GM18909 (cell line): ENCODE measurements at regions not wholly inside any gene's neighbourhood (a gene's known extent, or its start where the extent isn't known, plus 50 kb on each side); places are given as distances from the start of the nearest gene placed in this dataset.
A peak's percentile ranks its signal among the peaks of the same experiment; 100 is the strongest.

Source experiments
- ATAC-seq: cut with Tn5 transposase; IDR thresholded peaks from one replicate; pipeline ENCODE4 v1.9.1; 2021; ENCODE audit warnings: mild to moderate bottlenecking; ENCODE audit not compliant: unreplicated experiment, poor library complexity

DNA sequence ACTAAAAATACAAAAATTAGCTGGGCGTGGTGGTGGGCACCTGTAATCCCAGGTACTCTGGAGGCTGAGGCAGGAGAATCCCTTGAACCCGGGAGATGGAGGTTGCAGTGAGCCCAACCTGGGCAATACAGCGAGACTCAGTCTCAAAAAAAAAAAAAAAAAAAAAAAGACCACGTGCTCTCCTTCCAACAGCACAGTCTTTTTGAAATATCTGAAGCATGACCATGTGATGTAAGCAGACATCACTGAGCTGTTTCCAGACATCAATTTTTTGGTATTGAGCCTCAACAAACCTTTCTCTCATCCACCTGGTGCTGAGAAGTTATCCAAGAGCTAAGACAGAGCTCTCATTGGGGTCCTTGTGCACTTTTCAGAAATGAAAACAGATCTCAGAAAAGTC lies 249.2 kb downstream of the FOXA2 start:
- no peak for ATAC-seq

DNA sequence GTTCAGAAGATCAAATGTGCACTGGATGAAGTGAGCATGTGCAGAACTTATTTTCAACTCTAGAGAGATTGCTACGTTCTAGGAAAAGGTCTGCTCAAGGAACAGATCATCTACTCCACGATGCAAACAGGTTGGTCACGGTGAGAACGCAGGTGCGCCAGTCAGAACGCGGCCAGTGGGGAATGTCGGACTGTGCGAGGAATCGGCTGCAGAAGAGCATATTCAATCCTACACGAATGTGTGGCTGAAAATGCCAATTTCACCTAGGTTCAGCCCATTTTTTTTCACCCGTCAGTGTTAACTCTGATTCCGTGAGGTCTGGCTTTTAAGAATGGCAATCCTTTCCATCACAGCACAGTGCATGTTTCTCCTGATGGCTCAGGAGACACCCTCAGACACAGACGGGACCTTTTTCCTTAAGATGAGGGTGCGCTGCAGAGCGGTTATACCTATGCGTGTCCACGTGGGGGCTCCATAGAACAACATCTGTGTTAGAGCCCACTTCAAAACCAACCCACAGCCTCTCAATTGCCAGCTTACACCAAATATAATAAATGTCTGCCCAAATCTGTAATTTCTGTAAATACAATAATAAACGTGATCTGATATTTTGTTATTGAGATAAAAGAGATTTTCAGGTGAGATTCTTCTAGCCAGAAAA lies 250.4 kb downstream of the FOXA2 start:
- ATAC-seq: peak; percentile 79

DNA sequence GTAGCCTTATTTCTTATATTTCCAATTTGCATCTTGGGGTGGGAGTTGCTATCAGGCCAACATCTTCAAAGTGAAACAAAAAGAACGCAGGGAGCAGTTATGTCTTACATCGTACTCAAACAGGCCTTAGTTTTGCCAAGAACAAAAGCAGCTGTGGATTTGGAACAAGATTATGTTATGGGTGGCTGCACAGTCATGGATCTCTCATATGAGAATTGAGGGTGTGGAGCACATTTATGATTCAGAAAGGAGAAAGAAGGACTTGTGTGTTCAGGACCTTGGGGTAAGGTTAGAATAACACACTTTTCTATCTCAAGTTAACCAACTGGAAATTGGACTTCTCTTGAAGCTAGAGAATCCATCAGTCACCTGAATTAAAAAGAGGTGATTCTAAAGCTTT lies 259.9 kb downstream of the FOXA2 start:
- no peak for ATAC-seq

DNA sequence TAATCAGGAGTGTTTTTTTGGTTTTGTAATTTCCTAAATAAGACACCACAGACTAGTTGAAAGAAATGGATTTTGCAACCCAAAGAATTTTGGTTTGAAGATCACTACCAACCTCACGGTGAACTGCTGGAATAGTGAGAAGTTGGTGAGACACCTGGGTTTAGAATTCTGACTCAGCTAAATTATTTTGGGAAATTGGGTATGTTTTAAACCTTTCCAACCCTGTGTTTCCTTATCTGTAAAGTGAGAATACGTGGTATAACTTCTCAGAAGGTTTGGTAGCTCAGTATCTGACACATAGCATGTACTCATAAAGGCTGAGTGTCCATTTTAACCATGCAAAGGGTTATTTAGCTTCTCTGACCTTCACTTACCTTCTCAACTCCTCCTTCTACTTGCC lies 261.9 kb downstream of the FOXA2 start:
- no peak for ATAC-seq

DNA sequence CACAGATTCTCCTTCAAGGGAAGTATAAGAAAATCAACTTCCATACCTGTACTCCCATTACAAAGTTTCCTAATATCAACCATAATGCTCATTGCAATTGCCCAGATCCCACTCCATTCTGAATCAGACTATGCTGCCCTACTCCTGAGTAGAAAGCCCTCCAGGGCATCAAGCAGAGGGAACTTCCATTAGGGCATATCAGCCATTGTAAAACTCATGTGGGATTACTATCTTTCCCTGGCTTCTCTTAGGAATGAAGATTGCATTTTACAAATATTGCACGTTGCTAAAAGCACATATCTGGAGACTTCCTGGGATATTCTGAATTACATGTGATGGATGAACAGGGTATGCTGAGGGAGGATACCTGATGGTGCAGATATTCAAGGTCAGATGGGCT lies 263.2 kb downstream of the FOXA2 start:
- ATAC-seq: no peak

DNA sequence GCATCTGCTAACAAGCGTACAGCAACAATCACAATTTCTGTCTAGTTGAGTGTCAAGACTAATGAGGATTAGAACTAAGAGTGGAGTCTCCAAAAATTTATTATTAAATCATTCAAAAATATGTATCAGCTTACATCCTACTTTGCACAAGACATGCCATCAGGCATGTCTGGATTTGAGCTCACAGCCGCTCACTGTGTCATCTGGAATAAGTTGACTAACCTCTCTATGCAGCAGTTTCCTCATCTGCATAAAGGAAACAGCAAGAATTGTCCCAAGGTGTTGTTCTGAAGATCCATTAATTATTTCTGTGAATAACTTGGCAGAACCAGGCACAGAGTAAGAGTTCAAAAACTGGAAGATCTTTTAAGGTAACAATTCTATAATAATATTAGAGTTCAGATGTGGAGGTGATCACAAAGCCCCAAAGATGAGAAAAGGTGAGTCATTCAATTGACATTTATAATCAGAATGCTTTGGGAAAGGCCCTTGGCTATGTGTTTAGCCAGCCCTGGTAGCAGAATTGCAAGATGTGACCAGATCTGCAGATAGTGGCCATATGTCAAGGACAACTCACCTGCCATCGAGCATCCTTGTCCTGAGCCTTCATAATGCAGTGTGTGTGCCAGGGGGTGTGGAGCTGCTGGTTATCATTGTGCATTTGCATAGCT lies 264.0 kb downstream of the FOXA2 start:
- ATAC-seq: no peak

DNA sequence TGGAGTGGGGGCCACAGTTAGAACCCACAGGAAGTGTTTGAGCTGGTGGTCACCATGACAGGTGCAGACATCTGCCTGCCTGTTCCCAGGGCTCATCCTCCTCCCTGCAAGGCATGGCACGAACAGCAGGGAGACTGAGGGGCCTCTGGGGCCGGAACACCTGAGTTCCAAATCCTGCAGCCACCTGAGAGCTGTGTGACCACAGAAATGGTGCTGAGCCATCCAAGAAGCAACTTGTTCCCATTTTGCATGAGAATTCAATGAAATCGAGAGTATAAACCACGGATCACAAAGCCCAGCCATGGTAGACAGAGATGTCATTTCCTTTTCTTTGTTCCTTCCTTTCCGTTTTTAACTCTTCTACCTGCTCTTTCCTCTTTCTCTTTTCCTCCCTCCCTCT lies 268.6 kb downstream of the FOXA2 start:
- no peak for ATAC-seq

DNA sequence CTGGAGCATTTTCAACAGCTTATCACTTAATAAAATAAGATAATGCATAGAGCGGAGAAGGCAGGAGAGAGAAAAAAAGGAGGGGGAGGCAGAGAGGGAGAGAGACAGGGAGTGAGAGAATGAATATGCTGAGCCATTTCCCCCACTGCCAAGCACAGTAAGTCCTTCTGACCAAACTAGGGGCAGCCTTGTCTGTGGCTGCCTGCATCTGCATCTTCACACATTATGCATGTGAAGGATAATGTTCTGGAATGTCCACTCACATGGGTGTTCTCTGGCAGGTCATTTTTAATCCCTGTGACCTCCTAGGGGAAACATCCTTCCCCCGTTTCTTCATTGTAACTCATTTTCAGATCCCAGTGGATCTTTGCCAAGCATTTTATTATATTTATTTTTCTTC lies 269.3 kb downstream of the FOXA2 start:
- ATAC-seq: no peak

DNA sequence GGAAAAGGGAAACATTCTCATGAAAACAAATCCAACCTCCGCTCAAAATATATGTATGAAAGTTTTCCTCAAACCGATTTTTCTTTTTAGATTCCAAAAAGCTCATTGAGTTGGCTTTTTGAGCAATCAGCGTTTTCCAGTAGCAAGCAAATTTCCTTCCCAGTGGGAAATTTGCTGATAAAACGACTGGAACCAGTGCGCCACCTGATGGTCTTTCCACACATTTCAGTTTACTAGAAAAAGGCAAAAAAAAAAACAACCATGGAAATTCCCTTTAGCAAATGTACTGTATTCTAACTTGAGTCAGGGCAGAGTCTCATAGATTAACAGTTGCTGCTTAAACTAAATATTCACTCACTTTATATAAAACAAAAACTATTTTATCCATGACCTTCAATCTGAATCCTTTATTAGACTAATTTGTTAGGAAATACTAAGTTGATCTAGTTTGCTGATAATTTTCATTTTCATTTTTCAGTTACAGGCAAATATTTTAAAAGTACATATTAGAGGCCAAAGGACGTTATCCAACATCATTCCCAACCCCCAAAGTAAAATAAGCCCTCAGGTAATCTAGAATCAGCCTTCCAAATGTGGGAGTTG lies 271.5 kb downstream of the FOXA2 start:
- ATAC-seq: no peak

DNA sequence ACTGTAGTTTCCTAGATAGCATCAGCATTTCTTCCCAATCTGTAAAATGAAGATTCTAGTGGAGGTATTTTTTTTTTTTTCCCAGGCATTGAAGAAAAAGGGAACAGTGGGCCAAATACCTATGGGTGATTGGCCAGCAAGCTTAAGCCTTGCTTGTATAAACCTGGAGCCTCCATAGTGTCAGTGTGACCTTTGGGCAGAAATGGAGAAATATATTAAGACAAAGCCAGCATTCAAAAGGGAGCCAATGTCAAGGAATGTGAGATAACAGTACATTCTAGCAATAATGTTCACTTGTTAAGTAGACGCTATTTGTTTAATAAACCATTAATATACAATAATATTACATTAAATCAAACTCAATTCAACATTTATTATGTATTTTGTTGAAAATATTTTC lies 275.4 kb downstream of the FOXA2 start:
- no peak for ATAC-seq

DNA sequence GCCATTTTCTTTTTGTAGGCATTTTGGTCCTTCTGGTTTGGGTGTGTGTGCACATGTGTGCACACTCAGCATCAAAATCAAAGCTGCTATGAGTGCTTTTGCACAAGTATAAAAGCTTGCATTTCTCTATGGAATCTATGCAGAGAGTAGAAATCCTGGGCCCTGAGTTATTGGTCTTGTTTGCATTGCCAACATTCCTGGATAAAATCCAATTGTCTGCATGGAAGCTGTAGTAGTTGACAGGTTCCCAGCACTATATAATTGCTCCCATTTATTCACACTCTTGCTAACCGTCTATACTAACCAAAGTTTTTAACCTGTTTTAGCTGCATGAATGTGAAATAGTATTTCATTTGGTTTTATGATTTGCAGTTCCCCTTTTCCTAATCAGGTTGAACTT lies 277.0 kb downstream of the FOXA2 start:
- no peak for ATAC-seq

DNA sequence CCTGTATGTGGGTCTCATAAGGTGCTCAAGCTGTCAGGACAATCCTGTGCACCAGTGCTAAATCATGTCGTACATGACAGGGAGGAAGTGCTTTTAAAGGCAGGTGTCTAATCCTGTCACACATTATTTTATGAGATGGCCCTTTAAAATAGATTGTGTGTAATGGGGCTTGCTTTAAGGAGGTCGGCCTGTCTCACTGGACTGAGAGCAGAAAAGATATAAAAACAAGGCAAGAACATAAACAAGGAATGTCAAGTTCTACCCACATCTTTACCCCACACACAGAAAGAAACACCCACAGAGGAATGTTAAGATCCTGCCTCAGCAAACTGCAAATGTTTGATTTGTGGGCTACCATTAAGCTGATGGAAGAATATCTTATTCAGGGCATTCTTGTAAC lies 279.0 kb downstream of the FOXA2 start:
- no peak for ATAC-seq

DNA sequence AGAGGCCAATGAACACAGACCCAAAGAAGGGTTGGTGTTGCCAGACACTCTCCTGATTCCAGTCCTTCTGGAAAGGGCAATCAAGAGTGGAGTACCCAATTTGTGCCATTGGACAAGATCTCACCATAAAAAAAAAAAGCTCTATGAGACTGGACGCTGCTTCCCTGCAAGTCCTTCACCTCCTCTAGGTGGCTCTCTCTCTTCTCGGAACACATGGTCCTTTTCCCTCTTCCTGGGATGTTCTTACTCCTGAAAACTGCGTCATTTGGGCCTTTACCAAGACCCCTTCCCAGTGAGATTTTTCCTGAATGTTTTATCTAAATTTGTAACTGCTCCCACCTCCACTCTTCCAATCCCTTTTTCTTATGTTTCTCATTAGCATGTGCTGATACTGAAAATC lies 280.8 kb downstream of the FOXA2 start:
- no peak for ATAC-seq

DNA sequence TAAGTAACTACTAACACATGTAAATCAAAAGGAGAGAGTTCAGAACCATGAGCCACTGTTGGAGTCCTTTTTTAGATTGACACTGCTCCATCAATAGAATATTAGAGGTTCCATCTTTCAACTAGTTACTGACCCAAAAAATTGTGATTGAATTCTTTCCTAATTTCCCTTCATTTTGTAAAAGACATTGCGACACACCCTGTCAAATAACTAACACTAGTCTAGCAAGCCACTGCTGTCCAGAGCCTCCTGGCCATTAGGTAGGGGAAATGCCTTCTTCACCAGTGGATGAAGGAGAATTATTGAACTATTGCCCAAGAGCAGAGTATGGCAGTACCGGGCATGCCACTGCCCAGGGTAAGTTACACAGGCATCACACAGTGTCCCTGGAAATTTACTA lies 282.3 kb downstream of the FOXA2 start:
- ATAC-seq: no peak

DNA sequence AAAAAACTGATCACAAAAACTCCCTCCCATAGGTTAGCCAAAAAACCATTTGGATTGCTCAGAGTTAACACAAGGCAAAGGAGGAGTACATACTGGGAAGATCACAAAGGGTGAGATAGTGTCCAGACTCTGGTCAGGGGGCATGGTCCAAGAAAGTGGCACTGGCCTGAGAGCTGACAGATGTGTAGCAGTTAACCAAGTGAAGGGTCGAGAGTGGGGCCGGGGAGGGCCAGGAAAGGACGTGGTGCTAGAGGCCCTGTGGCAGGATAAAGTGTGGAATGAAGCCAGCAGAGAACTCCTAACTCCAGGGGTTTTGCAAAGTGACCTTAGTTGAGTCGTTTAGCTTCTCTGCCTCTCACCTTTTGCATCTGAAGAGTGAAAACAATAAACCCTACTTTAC lies 290.5 kb downstream of the FOXA2 start:
- no peak for ATAC-seq

DNA sequence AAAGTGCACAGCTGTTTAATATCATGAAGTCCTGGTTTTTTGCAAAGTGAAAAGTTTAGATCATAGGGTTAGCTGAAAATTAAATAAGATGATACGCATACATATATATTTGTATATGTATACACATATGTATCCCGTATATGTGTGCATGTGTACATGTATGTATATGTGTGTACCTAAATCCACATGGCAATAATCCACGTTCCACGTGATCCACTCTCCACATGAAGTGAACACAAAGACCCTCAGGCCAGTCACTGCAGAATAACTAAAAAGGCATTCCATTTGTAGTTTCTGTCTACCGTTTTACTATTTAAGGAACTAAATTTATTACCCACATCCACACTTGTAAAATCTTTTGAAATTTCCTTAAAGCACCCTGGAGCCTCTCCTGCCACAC lies 294.9 kb downstream of the FOXA2 start:
- no peak for ATAC-seq

DNA sequence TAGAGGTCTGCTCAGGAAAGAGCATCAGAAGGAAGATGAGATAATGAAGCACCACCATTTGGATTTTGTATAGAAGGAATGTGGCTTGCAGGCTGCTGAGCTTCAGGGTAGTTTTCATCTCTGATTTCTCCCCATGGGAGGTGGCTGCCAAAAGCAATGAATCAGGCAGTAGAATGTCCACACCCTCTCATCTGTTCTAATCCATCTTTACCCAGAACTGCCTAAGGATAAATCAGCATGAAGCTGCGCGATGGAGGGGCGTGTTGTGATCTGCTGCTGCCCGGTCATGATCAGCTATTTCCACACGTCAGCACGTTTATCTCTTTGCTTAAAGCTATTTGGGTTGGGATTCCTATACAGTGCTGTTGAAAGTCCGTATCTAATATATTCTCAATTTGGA lies 295.4 kb downstream of the FOXA2 start:
- no peak for ATAC-seq

DNA sequence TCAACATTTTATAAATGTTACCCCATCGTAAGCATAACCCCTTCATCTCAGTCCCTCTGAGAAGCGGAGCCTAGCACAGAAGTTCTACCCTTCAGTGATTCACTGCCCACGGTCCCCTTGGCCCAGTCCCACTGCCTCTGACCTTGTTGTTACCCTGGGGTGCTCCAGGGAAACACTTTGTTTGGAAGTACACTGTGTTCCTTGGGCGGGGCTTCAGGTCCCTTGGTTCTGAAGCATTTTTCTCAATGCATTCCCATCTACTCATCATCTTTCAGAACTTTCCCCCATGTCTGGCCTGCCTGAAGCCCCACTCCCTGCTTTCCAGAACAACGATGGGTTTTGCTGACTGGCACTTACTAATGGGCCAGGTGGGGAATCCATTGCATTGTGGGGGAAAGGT lies 296.2 kb downstream of the FOXA2 start:
- no peak for ATAC-seq

DNA sequence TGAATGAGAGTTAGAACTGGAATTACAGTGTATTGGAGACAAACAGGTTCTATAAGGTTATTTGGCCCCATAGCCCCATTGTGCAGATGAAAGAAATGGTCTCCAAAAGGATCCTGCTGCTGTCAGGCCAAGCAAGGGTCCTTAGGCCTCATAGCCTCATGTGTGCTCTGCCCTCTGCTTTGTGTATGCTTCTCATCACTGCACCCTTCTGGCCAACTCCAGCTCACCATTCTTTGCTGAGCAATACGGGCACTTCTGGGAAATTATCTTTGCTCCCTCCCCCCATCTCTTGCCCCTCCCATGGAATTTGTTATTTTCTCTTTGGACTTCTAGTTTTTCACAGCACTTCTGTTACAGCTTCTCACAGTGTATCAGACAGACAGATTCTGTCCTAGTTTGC lies 298.8 kb downstream of the FOXA2 start:
- no peak for ATAC-seq

DNA sequence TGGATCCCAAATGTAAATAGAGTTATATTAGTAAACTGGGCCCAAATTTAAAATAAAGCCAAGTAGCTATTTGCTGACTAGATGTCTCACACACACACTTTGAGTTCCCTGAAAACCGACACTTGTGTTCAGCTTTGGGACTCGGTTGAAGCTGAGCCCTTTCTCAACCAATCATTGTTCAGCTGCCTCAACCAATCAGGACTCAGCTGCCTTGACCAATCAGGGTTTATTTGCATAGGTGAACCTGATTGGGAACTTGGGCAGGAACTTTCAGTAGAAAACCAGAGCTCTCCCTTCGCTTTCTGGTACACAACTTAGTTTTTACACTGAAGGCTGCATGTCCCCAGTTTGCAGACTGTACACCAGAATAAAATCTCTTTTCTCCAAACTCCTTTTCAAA lies 301.7 kb downstream of the FOXA2 start:
- ATAC-seq: no peak

DNA sequence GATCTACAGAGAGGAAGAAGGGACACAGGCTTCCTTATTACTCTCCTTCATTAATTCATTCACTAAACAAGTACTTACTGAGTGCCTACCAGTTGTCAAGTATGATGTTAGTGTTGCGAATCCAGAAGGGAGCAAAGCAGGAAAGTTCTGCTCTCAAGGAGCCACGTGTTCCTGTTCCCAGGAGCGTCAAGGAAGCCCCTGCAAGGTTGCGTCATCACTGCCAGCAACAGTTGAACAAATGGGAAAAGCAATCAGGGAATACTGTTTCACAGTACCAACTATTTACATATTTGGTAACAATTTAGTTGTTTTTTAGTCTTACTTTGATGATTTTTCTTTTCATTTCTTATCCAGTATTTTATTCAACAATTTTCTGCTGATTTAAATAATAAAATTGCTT lies 310.0 kb downstream of the FOXA2 start:
- no peak for ATAC-seq

DNA sequence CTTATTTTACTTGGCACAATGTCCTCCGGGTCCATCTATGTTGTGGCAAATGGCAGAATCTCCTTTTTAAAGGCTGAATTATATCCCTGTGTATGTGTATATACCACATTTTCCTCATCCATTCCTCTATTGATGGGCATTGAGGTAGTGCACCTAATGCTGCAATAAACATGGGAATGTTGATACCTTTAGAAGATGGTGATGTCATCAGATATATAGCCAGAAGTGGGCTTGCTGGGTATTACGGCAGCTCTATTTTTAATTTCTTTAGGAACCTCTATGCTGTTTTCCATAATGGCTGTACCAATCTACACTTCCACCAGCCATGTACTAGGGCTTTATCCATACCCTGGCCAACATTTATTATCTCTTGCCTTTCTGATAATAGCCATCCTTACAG lies 315.7 kb downstream of the FOXA2 start:
- no peak for ATAC-seq
